ENCODE measurements at regions not wholly inside any gene's neighbourhood (a gene's known extent, or its start where the extent isn't known, plus 50 kb on each side); places are given as distances from the start of the nearest gene placed in this dataset.

DNA sequence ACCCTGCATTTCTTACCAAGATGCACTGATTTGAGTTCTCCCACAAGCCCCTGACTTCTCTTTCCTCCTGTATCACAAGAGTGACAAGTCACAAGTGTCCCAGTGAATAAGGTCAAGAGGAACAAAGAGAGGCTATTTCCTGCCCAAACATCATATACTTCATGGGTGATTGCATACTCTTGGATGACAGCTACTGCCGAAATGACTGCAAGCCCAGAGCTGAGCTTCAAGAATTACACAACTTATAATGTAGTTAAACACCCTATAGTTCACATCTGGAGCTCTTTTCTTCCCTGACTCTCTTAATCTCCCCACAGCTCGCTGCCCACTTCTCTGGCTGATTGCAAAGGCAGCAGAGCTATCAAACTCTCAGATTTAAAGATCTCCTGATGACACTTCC, 289.7 kb upstream of the PARD3B start:
- Histone ChIP-seq H3K36me3 (ENCODE audit: control insufficient read depth, insufficient read depth, low read length) (no peaks in the 10 kb centered on the region), H3K9ac (ENCODE audit: low read length) (no peak overlapping the region), H3K4me1 (ENCODE audit: control insufficient read depth, insufficient read depth, low read length) (peaks cover 18% of the 10 kb centered on the region; the same call in 1 of the 2 replicates), H3K27ac (ENCODE audit: low read depth, low read length) (no peak overlapping the region), H3K27me3 (ENCODE audit: control insufficient read depth, insufficient read depth, low read length) (no peaks in the 10 kb centered on the region), H3K4me3 (ENCODE audit: low read depth, low read length) (no peak overlapping the region), H3K9me3 (ENCODE audit: control insufficient read depth, insufficient read depth, low read depth, low read length) (no peaks in the 10 kb centered on the region)

DNA sequence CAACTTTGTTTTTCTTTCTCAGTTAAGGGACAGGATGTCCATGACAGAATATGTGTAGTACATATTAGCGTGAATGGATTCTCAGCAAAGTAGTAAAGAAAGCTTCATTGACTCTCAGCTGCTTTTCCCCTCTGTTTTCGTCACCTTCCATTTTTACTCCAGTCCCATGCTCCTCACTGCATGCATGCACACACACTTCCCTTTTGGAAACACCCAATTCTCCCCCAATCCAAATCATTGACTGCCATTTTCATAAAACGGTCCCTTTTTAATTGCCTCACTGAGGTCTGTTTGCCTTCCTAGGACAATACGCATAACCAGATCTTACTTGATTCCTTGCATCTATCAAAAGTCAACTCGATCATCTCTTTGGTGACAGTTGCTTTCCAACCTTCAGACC, 287.5 kb upstream of the PARD3B start:
- no peak overlapping the region for H3K9ac ChIP-seq (ENCODE audit: low read length)
- no peaks in the 10 kb centered on the region for H3K27me3 ChIP-seq (ENCODE audit: control insufficient read depth, insufficient read depth, low read length)
- H3K36me3 ChIP-seq (ENCODE audit: control insufficient read depth, insufficient read depth, low read length): no peaks in the 10 kb centered on the region
- no peaks in the 10 kb centered on the region for H3K9me3 ChIP-seq (ENCODE audit: control insufficient read depth, insufficient read depth, low read depth, low read length)
- no peak overlapping the region for H3K4me3 ChIP-seq (ENCODE audit: low read depth, low read length)
- peaks cover 31% of the 10 kb centered on the region for H3K4me1 ChIP-seq (ENCODE audit: control insufficient read depth, insufficient read depth, low read length)
- H3K27ac ChIP-seq (ENCODE audit: low read depth, low read length): no peak overlapping the region

DNA sequence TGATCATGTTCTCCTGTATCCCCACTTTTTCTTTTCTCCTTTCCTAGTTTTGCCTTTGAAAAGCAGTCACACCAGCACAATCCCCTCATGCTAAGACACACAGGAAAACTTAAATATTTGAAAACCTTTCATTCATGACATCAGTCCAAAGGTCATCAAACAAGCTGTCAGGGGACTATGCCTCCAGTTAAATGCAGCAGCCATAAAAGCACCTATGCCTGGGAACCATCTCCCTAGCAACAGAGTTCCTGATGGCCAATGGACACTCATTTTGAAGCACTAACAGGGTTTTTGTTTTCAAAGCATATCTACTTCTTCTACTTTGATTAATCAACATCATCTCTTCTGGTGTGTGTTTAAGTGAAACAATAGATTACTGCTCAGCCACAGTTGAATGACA, 286.4 kb upstream of the PARD3B start:
- Histone ChIP-seq H3K27ac (ENCODE audit: low read depth, low read length) (no peak overlapping the region), H3K27me3 (ENCODE audit: control insufficient read depth, insufficient read depth, low read length) (no peaks in the 10 kb centered on the region), H3K4me3 (ENCODE audit: low read depth, low read length) (no peak overlapping the region), H3K9ac (ENCODE audit: low read length) (no peak overlapping the region), H3K9me3 (ENCODE audit: control insufficient read depth, insufficient read depth, low read depth, low read length) (no peaks in the 10 kb centered on the region), H3K36me3 (ENCODE audit: control insufficient read depth, insufficient read depth, low read length) (no peaks in the 10 kb centered on the region), H3K4me1 (ENCODE audit: control insufficient read depth, insufficient read depth, low read length) (peaks cover 34% of the 10 kb centered on the region)

DNA sequence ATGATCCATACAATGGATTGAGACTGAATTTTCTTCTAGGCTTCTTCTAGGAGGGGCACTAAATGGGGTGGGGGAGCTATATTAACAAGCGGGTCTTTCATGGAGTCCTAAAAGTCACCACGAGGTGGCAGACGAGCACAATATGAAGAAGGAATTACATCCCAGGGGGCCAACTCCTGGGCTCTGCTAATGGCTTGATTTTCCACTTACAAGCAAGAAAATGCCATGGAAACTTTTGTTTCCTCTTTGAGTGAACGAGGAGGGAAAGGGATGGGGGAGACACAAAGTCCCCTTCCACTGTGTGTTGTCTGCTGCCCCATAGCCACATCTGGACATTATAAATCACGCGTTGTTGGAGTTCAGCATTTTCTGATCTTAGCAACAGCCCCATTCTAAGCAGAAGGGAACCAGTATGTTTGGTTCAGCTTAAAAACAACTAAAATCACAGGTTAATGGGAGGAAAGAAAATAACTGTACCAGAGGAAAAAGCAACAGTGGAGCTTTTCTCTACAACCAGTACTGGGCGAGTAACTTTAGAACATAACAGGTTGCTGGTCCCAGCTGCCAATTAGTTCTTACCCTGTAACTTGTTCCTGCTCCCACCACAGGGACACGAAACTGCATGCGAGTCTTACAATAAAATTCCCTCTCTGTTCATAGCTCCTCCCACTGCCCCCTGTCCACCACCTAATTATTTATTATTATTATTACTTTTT, 285.0 kb upstream of the PARD3B start:
- no peak overlapping the region; the same call in 1 of the 2 replicates for H3K27ac ChIP-seq (ENCODE audit: low read depth, low read length)
- peak overlapping the region; percentile 8 for H3K9ac ChIP-seq (ENCODE audit: low read length)
- no peaks in the 10 kb centered on the region for H3K36me3 ChIP-seq (ENCODE audit: control insufficient read depth, insufficient read depth, low read length)
- no peak overlapping the region for H3K4me3 ChIP-seq (ENCODE audit: low read depth, low read length)
- H3K9me3 ChIP-seq (ENCODE audit: control insufficient read depth, insufficient read depth, low read depth, low read length): no peaks in the 10 kb centered on the region
- peaks cover 41% of the 10 kb centered on the region for H3K4me1 ChIP-seq (ENCODE audit: control insufficient read depth, insufficient read depth, low read length)
- no peaks in the 10 kb centered on the region for H3K27me3 ChIP-seq (ENCODE audit: control insufficient read depth, insufficient read depth, low read length)

DNA sequence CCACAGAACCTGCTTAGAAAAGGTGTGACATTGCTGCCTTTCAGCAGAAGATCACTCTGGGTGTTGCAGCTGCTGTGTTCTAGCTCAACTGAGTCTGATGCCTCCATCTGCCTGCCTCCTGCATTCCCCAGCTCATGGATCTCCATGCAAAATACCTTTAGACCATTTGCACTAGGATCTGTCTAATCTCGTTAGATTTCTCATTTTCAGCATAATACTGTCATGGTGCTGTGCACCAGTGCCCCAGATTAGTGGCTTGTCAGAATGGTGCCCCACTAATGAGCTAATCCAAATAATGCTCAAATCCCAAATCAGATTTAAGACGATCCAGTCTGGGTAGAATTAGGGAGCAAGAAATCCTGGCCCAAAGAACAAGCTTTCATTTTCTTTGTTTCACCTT, 284.4 kb upstream of the PARD3B start:
- H3K9me3 ChIP-seq (ENCODE audit: control insufficient read depth, insufficient read depth, low read depth, low read length): no peaks in the 10 kb centered on the region
- H3K27ac ChIP-seq (ENCODE audit: low read depth, low read length): no peak overlapping the region
- H3K4me3 ChIP-seq (ENCODE audit: low read depth, low read length): no peak overlapping the region
- H3K36me3 ChIP-seq (ENCODE audit: control insufficient read depth, insufficient read depth, low read length): no peaks in the 10 kb centered on the region
- H3K9ac ChIP-seq (ENCODE audit: low read length): no peak overlapping the region
- peaks cover 44% of the 10 kb centered on the region for H3K4me1 ChIP-seq (ENCODE audit: control insufficient read depth, insufficient read depth, low read length)
- H3K27me3 ChIP-seq (ENCODE audit: control insufficient read depth, insufficient read depth, low read length): no peaks in the 10 kb centered on the region

DNA sequence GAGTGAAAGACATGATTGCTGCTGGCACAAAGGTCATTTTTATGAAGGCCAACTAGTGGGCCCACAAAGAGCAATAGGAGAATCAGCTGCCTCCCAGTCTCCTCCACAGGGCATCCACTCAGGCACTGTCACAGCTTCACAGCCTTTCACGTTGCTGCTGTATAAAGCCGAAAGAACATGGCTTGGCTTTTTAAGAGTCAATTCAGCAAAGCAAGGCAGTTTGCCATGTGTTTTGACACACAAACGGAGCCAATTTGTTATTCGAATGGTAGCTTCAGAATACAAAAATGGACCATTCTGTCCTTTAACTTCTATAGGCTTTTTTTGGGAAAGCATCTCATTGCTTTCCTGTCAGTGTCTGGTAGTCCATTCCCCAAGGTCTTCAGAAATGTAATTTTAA, 283.4 kb upstream of the PARD3B start:
- Histone ChIP-seq H3K4me3 (ENCODE audit: low read depth, low read length) (no peak overlapping the region), H3K27me3 (ENCODE audit: control insufficient read depth, insufficient read depth, low read length) (no peaks in the 10 kb centered on the region), H3K27ac (ENCODE audit: low read depth, low read length) (no peak overlapping the region), H3K9me3 (ENCODE audit: control insufficient read depth, insufficient read depth, low read depth, low read length) (no peaks in the 10 kb centered on the region), H3K4me1 (ENCODE audit: control insufficient read depth, insufficient read depth, low read length) (peaks cover 42% of the 10 kb centered on the region), H3K36me3 (ENCODE audit: control insufficient read depth, insufficient read depth, low read length) (no peaks in the 10 kb centered on the region), H3K9ac (ENCODE audit: low read length) (no peak overlapping the region)

DNA sequence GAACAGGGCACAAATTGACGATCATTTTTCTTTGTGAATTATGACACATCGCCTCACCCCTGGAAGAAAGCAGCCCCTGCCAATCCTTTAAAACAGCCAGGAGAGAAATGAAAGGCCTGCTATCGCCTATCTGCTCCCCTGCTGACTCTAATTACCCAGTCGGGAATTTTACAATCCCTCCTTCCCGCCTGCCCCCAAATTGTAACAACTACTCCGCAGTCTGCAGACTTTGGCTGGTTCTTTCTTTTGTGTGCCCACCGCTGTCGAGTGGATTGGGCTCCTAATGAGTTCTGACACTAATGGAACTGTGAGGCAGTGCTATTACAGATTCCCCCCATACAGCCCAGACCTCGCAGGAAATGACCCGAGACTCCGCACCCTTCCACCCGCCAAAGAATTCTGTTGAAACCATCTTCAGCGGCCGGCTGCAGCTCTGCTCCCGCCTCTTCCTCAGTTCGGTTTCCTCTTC, 281.2 kb upstream of the PARD3B start:
- no peaks in the 10 kb centered on the region for H3K27me3 ChIP-seq (ENCODE audit: control insufficient read depth, insufficient read depth, low read length)
- H3K36me3 ChIP-seq (ENCODE audit: control insufficient read depth, insufficient read depth, low read length): no peaks in the 10 kb centered on the region
- H3K4me3 ChIP-seq (ENCODE audit: low read depth, low read length): no peak overlapping the region
- H3K9me3 ChIP-seq (ENCODE audit: control insufficient read depth, insufficient read depth, low read depth, low read length): no peaks in the 10 kb centered on the region
- H3K9ac ChIP-seq (ENCODE audit: low read length): no peak overlapping the region
- H3K4me1 ChIP-seq (ENCODE audit: control insufficient read depth, insufficient read depth, low read length): peaks cover 54% of the 10 kb centered on the region
- no peak overlapping the region for H3K27ac ChIP-seq (ENCODE audit: low read depth, low read length)

DNA sequence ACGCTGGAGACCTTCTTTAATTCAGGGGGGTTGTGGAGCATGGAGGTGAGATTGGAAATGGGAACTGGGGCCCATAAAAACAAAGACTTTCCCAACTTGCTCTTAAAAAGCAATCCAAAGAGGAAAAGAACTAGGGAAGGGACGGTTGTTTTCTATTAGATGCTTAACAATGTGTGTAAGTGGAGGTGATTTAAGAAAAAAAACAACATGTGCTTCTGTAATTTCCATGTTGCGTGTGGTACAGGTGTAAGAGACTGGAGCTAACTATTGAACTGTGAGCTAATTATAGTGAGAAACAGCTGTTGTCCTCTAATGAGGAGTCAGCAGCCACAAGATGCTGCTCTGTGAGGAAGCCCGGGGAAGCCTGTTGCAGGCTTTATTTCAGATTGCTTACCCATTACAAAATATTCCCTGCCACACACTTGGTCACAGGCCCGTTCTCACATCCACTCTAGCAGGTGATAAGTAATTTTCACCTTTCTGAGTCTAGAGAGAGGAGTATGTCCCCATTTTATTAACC, 280.6 kb upstream of the PARD3B start:
- Histone ChIP-seq H3K27me3 (ENCODE audit: control insufficient read depth, insufficient read depth, low read length) (no peaks in the 10 kb centered on the region), H3K27ac (ENCODE audit: low read depth, low read length) (no peak overlapping the region), H3K36me3 (ENCODE audit: control insufficient read depth, insufficient read depth, low read length) (no peaks in the 10 kb centered on the region), H3K4me3 (ENCODE audit: low read depth, low read length) (no peak overlapping the region), H3K9me3 (ENCODE audit: control insufficient read depth, insufficient read depth, low read depth, low read length) (no peaks in the 10 kb centered on the region; the same call in 1 of the 2 replicates), H3K9ac (ENCODE audit: low read length) (no peak overlapping the region), H3K4me1 (ENCODE audit: control insufficient read depth, insufficient read depth, low read length) (peaks cover 55% of the 10 kb centered on the region)

DNA sequence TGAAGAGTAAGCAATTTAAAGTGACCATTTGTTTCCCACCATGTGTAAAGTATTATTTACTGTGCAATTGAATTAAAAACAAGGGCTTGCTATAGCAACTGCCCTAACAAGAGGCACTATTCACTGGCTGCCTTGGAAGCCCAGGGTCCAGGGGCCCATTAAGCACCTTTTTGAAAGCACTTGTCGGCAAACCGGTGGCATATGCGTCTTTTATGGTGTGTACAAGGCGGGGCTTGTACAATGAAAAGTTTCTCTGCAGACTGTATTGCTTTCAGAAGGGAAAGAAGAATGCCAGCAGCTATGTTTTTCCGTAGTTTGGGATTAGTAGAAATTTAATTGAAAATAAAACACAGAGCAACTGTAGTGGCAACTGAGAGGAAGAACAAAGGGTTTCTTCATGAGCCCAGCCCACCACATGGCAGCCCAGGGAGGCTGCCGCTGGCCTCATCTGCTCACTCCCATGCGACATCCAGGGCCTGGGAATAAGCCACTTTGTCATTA, 279.5 kb upstream of the PARD3B start:
- Histone ChIP-seq H3K36me3 (ENCODE audit: control insufficient read depth, insufficient read depth, low read length) (no peaks in the 10 kb centered on the region), H3K27me3 (ENCODE audit: control insufficient read depth, insufficient read depth, low read length) (no peaks in the 10 kb centered on the region), H3K4me3 (ENCODE audit: low read depth, low read length) (no peak overlapping the region), H3K4me1 (ENCODE audit: control insufficient read depth, insufficient read depth, low read length) (peaks cover 46% of the 10 kb centered on the region), H3K27ac (ENCODE audit: low read depth, low read length) (no peak overlapping the region), H3K9me3 (ENCODE audit: control insufficient read depth, insufficient read depth, low read depth, low read length) (no peaks in the 10 kb centered on the region; the same call in 1 of the 2 replicates), H3K9ac (ENCODE audit: low read length) (no peak overlapping the region)

DNA sequence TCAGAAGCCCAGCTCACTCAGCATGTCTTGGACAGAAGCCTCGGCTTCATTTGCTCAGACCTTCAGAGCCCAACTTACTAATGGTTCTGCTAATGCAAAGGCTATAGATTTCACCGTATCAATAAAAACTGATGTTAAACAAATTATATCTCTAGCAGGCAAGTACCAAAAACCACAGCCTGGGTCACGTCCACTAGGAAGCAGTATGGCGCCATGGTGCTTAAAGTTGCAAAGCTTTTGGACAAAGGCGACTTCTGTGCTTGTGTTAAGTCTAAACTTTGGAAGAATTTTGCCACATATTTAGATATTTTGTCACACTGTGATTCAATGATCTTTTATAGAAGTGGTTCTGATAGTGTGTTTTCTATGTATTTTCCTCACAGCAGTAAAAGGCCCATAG, 276.8 kb upstream of the PARD3B start:
- H3K4me1 ChIP-seq (ENCODE audit: control insufficient read depth, insufficient read depth, low read length): peaks cover 54% of the 10 kb centered on the region
- no peak overlapping the region for H3K4me3 ChIP-seq (ENCODE audit: low read depth, low read length)
- H3K9ac ChIP-seq (ENCODE audit: low read length): no peak overlapping the region
- H3K36me3 ChIP-seq (ENCODE audit: control insufficient read depth, insufficient read depth, low read length): no peaks in the 10 kb centered on the region
- no peaks in the 10 kb centered on the region; the same call in 1 of the 2 replicates for H3K9me3 ChIP-seq (ENCODE audit: control insufficient read depth, insufficient read depth, low read depth, low read length)
- no peak overlapping the region for H3K27ac ChIP-seq (ENCODE audit: low read depth, low read length)
- no peaks in the 10 kb centered on the region for H3K27me3 ChIP-seq (ENCODE audit: control insufficient read depth, insufficient read depth, low read length)

DNA sequence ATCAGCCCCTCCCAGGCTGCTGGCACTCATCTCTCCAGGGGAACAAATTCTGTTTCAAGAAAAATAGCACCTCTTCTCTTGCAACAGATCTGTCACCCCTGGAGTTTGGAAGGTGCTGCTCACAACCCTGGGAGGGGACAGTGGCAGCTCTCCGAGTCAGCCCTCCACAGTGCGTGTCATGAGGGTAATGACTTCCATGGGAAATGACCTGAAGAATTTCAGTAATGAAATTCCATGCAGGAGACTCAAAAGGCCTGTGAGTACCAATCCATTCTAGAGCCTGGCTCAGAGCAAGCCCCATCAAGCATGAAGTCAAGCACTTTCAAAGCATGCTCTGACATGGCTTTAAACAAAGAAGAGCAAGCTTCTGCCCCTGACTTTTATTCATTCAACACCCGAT, 276.3 kb upstream of the PARD3B start:
- H3K9ac ChIP-seq (ENCODE audit: low read length): no peak overlapping the region
- H3K4me1 ChIP-seq (ENCODE audit: control insufficient read depth, insufficient read depth, low read length): peaks cover 55% of the 10 kb centered on the region
- no peak overlapping the region for H3K4me3 ChIP-seq (ENCODE audit: low read depth, low read length)
- no peaks in the 10 kb centered on the region for H3K27me3 ChIP-seq (ENCODE audit: control insufficient read depth, insufficient read depth, low read length)
- H3K36me3 ChIP-seq (ENCODE audit: control insufficient read depth, insufficient read depth, low read length): no peaks in the 10 kb centered on the region
- no peak overlapping the region; the same call in 1 of the 2 replicates for H3K27ac ChIP-seq (ENCODE audit: low read depth, low read length)
- H3K9me3 ChIP-seq (ENCODE audit: control insufficient read depth, insufficient read depth, low read depth, low read length): no peaks in the 10 kb centered on the region; the same call in 1 of the 2 replicates
